SK-N-SH treated with all-trans-retinoic acid at 6 μM for 48 hours (cell line): ENCODE measurements at regions not wholly inside any gene's neighbourhood (a gene's known extent, or its start where the extent isn't known, plus 50 kb on each side); places are given as distances from the start of the nearest gene placed in this dataset.
"Not testable (repeated sequence)": the region's sequence is repeated elsewhere in the genome, so short reads cannot be mapped to it uniquely, and the experiment has no call there.

Experiments used
- ATAC-seq: fragments of 200-7000 bp; cut with Tn5 transposase; 3 replicates; pipeline ENCODE4 v1.9.1; 2020; ENCODE audit warnings: mild to moderate bottlenecking, moderate library complexity
- ARNTL ChIP-seq: fragments of 450-650 bp; formaldehyde crosslinking; IDR thresholded peaks from 2 replicates; pipeline ENCODE4 v1.5.0; 2020; ENCODE audit warnings: low read depth, mild to moderate bottlenecking, moderate library complexity, borderline replicate concordance
- BACH2 ChIP-seq: fragments of 250-450 bp; sonication (Bioruptor Pico); IDR thresholded peaks from 2 replicates; pipeline ENCODE4 v1.9.0; 2021; ENCODE audit warnings: mild to moderate bottlenecking, borderline replicate concordance
- CSRNP3 ChIP-seq: fragments of 250-450 bp; sonication (Bioruptor Pico); IDR thresholded peaks from 2 replicates; pipeline ENCODE4 v1.5.1; 2021; ENCODE audit warnings: mild to moderate bottlenecking, moderate library complexity
- ESRRG ChIP-seq: fragments of 250-450 bp; sonication (Bioruptor Pico); IDR thresholded peaks from 2 replicates; pipeline ENCODE4 v1.6.1; 2021; ENCODE audit warnings: mild to moderate bottlenecking
- GLIS3 ChIP-seq: fragments of 250-450 bp; sonication (Bioruptor Pico); IDR thresholded peaks from 2 replicates; pipeline ENCODE4 v1.5.0; 2020; ENCODE audit warnings: mild to moderate bottlenecking, moderate library complexity
- ISL1 ChIP-seq: fragments of 250-450 bp; sonication (Bioruptor Pico); IDR thresholded peaks from 2 replicates; pipeline ENCODE4 v2.1.2; 2022; ENCODE audit warnings: mild to moderate bottlenecking, moderate library complexity
- PATZ1 ChIP-seq: fragments of 250-450 bp; sonication (Bioruptor Pico); IDR thresholded peaks from 2 replicates; pipeline ENCODE4 v1.8.0; 2020; ENCODE audit warnings: mild to moderate bottlenecking, moderate library complexity, borderline replicate concordance
- POU6F1 ChIP-seq: fragments of 250-450 bp; sonication (Bioruptor Pico); IDR thresholded peaks from 2 replicates; pipeline ENCODE4 v1.8.0; 2021; ENCODE audit warnings: low read depth, mild to moderate bottlenecking, moderate library complexity, borderline replicate concordance
- PPARA ChIP-seq: fragments of 250-450 bp; sonication (Bioruptor Pico); IDR thresholded peaks from 2 replicates; pipeline ENCODE4 v1.5.0; 2020; ENCODE audit warnings: mild to moderate bottlenecking, borderline replicate concordance
- SNAI2 ChIP-seq: fragments of 250-450 bp; sonication (Bioruptor Pico); IDR thresholded peaks from 2 replicates; pipeline ENCODE4 v1.5.0; 2020; ENCODE audit warnings: mild to moderate bottlenecking, moderate library complexity
- TCF4 ChIP-seq: fragments of 250-450 bp; sonication (Bioruptor Pico); IDR thresholded peaks from 2 replicates; pipeline ENCODE4 v1.8.0; 2021; ENCODE audit warnings: mild to moderate bottlenecking, moderate library complexity, borderline replicate concordance
- TOX ChIP-seq: fragments of 250-450 bp; sonication (Bioruptor Pico); IDR thresholded peaks from 2 replicates; pipeline ENCODE4 v1.8.0; 2021; ENCODE audit warnings: mild to moderate bottlenecking, moderate library complexity, borderline replicate concordance
- TSHZ2 ChIP-seq: fragments of 250-450 bp; sonication (Bioruptor Pico); IDR thresholded peaks from 2 replicates; pipeline ENCODE4 v1.5.0; 2020; ENCODE audit warnings: mild to moderate bottlenecking, moderate library complexity
- ZC3H10 ChIP-seq: fragments of 250-450 bp; sonication (Bioruptor Pico); IDR thresholded peaks from 2 replicates; pipeline ENCODE4 v1.5.1; 2021; ENCODE audit warnings: mild to moderate bottlenecking, moderate library complexity
- ZFP3 ChIP-seq: fragments of 250-450 bp; sonication (Bioruptor Pico); IDR thresholded peaks from 2 replicates; pipeline ENCODE4 v1.5.0; 2020; ENCODE audit warnings: mild to moderate bottlenecking, moderate library complexity
- ZFP30 ChIP-seq: fragments of 450-650 bp; formaldehyde crosslinking; IDR thresholded peaks from 2 replicates; pipeline ENCODE4 v1.5.0; 2022; ENCODE audit warnings: mild to moderate bottlenecking, moderate library complexity
- ZNF565 ChIP-seq: fragments of 450-650 bp; formaldehyde crosslinking; conservative IDR thresholded peaks from 2 replicates; pipeline ENCODE4 v1.5.0; 2020; ENCODE audit warnings: low read depth, mild to moderate bottlenecking, moderate library complexity
- ZNF70 ChIP-seq: fragments of 450-650 bp; formaldehyde crosslinking; IDR thresholded peaks from 2 replicates; pipeline ENCODE4 v1.5.0; 2020; ENCODE audit warnings: mild to moderate bottlenecking, moderate library complexity
- ZNF8 ChIP-seq: fragments of 450-650 bp; formaldehyde crosslinking; IDR thresholded peaks from 2 replicates; pipeline ENCODE4 v1.5.0; 2020; ENCODE audit warnings: mild to moderate bottlenecking, moderate library complexity

GRCh38 chr3:110886222-110886893 is 185.3 kb upstream of the NECTIN3 start:
- no peak for TF ChIP-seq BACH2 (CRISPR knock-in tag)
- no peak for TF ChIP-seq CSRNP3 (CRISPR knock-in tag)
- no peak for TF ChIP-seq ZC3H10 (CRISPR knock-in tag)
- TF ChIP-seq PPARA (CRISPR knock-in tag), result no peak
- TF ChIP-seq GLIS3, result no peak
- no peak for TF ChIP-seq TCF4
- TF ChIP-seq ZNF565 (CRISPR knock-in tag), result no peak
- TF ChIP-seq ZFP30, result no peak
- TF ChIP-seq ZNF70, result no peak
- no peak for ATAC-seq

- ATAC-seq, result no peak
- TF ChIP-seq PPARA (CRISPR knock-in tag), result no peak
- TF ChIP-seq PATZ1 (CRISPR knock-in tag), result no peak
- TF ChIP-seq ZFP3 (CRISPR knock-in tag), result no peak
- TF ChIP-seq ZC3H10 (CRISPR knock-in tag), result no peak
- no peak for TF ChIP-seq ZNF8 (CRISPR knock-in tag)
- no peak for TF ChIP-seq CSRNP3 (CRISPR knock-in tag)
- no peak for TF ChIP-seq SNAI2 (CRISPR knock-in tag)
- no peak for TF ChIP-seq ISL1 (CRISPR knock-in tag)
- no peak for TF ChIP-seq TCF4
- TF ChIP-seq POU6F1 (CRISPR knock-in tag), result no peak
- no peak for TF ChIP-seq TSHZ2 (CRISPR knock-in tag)
Measured at GRCh38 chr3:110887176-110887575, 184.4 kb upstream of the NECTIN3 start.

GRCh38 chr3:110888625-110889375 is 182.8 kb upstream of the NECTIN3 start:
- not testable (repeated sequence) for ATAC-seq

GRCh38 chr3:110889376-110889699 is 182.3 kb upstream of the NECTIN3 start:
- not testable (repeated sequence) for ATAC-seq

- no peak for ATAC-seq
- TF ChIP-seq ZFP30 (no peak), PPARA (CRISPR knock-in tag) (no peak), TOX (no peak), ARNTL (CRISPR knock-in tag) (no peak), ZNF70 (no peak), TSHZ2 (CRISPR knock-in tag) (no peak), ESRRG (CRISPR knock-in tag) (no peak), BACH2 (CRISPR knock-in tag) (no peak), TCF4 (no peak)
Measured at GRCh38 chr3:110894574-110894973, 177.0 kb upstream of the NECTIN3 start.
